BLaER1 treated with 17β-estradiol and CSF1 and Interleukin-3, amounts not matched to agents 10 nM and 100 nM (cell line): ENCODE measurements at regions not wholly inside any gene's neighbourhood (a gene's known extent, or its start where the extent isn't known, plus 50 kb on each side); places are given as distances from the start of the nearest gene placed in this dataset.

Experiments
- H3K27ac ChIP-seq, 11 experiments: shearing (Covaris generic); formaldehyde crosslinking; 2 replicates each; pipeline ENCODE4 v1.8.1; 2022
- H3K27me3 ChIP-seq, 11 experiments: shearing (Covaris generic); formaldehyde crosslinking; 2 replicates each; pipeline ENCODE4 v1.8.1; 2022
- H3K36me3 ChIP-seq, 11 experiments: shearing (Covaris generic); formaldehyde crosslinking; 2 replicates each; pipeline ENCODE4 v1.8.1; 2022
- H3K4me1 ChIP-seq, 10 experiments: shearing (Covaris generic); formaldehyde crosslinking; 2 replicates each; pipeline ENCODE4 v1.8.1; 2022
- H3K4me2 ChIP-seq, 11 experiments: shearing (Covaris generic); formaldehyde crosslinking; 2 replicates each; pipeline ENCODE4 v1.8.1; 2022
- H3K4me3 ChIP-seq, 10 experiments: shearing (Covaris generic); formaldehyde crosslinking; 2 replicates each; pipeline ENCODE4 v1.8.1; 2022
- H3K9ac ChIP-seq, 11 experiments: shearing (Covaris generic); formaldehyde crosslinking; 2 replicates each; pipeline ENCODE4 v1.8.1; 2022
- H3K9me3 ChIP-seq, 11 experiments: shearing (Covaris generic); formaldehyde crosslinking; replicated peaks in 1 of 11; 2 replicates each; pipeline ENCODE4 v1.8.1; 2022
- H4K20me1 ChIP-seq, 11 experiments: shearing (Covaris generic); formaldehyde crosslinking; 2 replicates each; pipeline ENCODE4 v1.8.1; 2022
- Cebpa-rat ChIP-seq, 11 experiments: shearing (Covaris generic); IDR thresholded peaks; 2 replicates each; pipeline ENCODE4 v1.8.1; 2022

DNA sequence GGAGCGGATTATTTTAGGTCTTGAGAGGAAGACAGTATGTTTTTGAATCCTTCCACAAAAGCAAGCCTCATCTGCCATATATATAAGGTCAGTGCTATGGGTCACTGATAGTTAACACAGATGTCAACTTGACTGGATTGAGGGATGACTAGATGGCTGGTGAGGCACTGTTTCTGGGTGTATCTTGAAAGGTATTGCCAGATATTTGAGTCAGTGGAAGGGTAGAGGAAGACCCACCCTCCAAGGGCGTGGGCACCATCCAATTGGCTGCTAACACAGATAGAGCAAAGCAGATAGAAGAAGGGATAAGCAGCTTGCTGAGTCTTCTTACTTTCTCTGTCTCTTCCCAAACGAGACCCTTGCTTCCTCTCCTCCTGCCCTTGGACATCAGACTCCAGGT, 185.0 kb upstream of the BTG1 start:
- no peak overlapping the region for H3K4me3 ChIP-seq
- H3K4me2 ChIP-seq, result no peak overlapping the region
- no peaks in the 10 kb centered on the region for H3K27me3 ChIP-seq
- no peak overlapping the region for H3K27ac ChIP-seq
- H3K36me3 ChIP-seq, result no peaks in the 10 kb centered on the region; a peak in 1 of 22 replicates
- no peak for TF ChIP-seq Cebpa-rat (IDR thresholded peaks at IDR 0.05)
- no peaks in the 10 kb centered on the region for H4K20me1 ChIP-seq
- H3K4me1 ChIP-seq, result peaks cover 0 to 17% (median 9%) of the 10 kb centered on the region in 10 experiments; a peak in 15 of 20 replicates
- H3K9me3 ChIP-seq, result peaks cover 6 to 15% (median 6%) of the 10 kb centered on the region in 11 experiments; a peak in 17 of 22 replicates
- no peak overlapping the region for H3K9ac ChIP-seq

DNA sequence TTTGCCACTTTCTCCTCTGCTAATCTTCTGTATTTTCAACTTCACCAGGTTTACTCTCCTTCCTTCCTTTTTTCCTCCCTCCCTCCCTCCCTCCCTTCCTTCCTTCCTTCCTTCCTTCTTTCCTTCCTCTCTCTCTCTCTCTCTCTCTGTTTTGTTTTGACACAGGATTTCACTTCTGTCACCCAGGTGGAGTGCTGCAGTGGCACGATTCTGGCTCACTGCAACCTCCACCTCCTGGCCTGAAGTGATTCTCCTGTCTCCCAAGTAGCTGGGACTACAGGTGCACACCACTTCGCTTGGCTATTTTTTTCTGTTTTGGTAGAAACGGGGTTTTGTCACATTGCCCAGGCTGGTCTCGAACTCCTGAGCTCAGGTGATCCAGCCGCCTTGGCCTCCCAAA, 181.2 kb upstream of the BTG1 start:
- H3K27ac ChIP-seq, result no peak overlapping the region
- peak overlapping the region in 2 of 11 experiments; percentile 16 to 21; a peak in 1 of 22 replicates for H3K4me2 ChIP-seq
- no peak overlapping the region for H3K4me3 ChIP-seq
- H3K4me1 ChIP-seq, result 0 out of 20 replicates have a peak, but pooled peaks cover 0 to 7% (median 0%) of the 10 kb centered on the region in 10 experiments
- no peaks in the 10 kb centered on the region for H3K27me3 ChIP-seq
- H3K9me3 ChIP-seq, result peaks cover 10 to 22% (median 14%) of the 10 kb centered on the region in 11 experiments; a peak in 19 of 22 replicates
- H4K20me1 ChIP-seq, result no peaks in the 10 kb centered on the region
- no peak for TF ChIP-seq Cebpa-rat (IDR thresholded peaks at IDR 0.05)
- no peaks in the 10 kb centered on the region; a peak in 1 of 22 replicates for H3K36me3 ChIP-seq
- H3K9ac ChIP-seq, result no peak overlapping the region

GRCh38 chr12:92324849-92325500, 179.3 kb upstream of the BTG1 start:
- peaks cover 14 to 32% (median 20%) of the 10 kb centered on the region in 11 experiments; a peak in 20 of 22 replicates for H3K9me3 ChIP-seq
- H3K4me2 ChIP-seq, result 0 out of 22 replicates have a peak overlapping the region, but pooled peaks of 1 of the 11 experiments have one; percentile 10
- no peaks in the 10 kb centered on the region for H4K20me1 ChIP-seq
- no peak overlapping the region for H3K4me3 ChIP-seq
- no peak overlapping the region for H3K9ac ChIP-seq
- H3K4me1 ChIP-seq, result 0 out of 20 replicates have a peak, but pooled peaks cover 0 to 7% (median 0%) of the 10 kb centered on the region in 10 experiments
- TF ChIP-seq Cebpa-rat (IDR thresholded peaks at IDR 0.05), result no peak
- no peak overlapping the region for H3K27ac ChIP-seq
- no peaks in the 10 kb centered on the region for H3K27me3 ChIP-seq
- H3K36me3 ChIP-seq, result no peaks in the 10 kb centered on the region; a peak in 1 of 22 replicates

DNA sequence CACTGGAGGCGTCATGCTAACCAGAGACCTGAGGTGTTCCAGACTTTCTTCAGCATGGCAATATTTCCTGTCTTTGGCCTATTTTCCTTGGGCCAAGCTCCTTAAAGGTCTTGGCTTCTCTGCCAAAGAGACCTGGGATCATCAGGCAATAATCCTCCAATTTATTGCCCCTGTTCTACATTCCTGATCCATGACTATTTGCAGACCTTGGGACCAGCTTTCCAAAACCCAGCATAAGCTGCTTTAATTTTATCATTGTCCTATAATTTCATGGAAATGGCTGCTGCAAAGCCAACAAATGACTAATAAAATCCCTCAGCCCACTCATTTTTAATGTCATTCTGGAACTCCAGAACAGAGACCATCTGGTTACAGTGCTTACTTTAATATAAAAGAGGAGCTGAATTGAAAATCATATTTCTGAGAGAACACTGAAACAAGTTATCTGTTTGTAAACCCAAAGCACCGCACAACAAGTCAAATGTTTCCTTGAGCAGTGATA, 166.9 kb upstream of the BTG1 start:
- TF ChIP-seq Cebpa-rat (IDR thresholded peaks at IDR 0.05), result no peak
- Histone ChIP-seq H3K4me1 (peaks cover 0 to 9% (median 0%) of the 10 kb centered on the region in 10 experiments; a peak in 2 of 20 replicates), H3K9ac (no peak overlapping the region), H3K36me3 (no peaks in the 10 kb centered on the region), H3K4me3 (no peak overlapping the region), H4K20me1 (no peaks in the 10 kb centered on the region), H3K27me3 (no peaks in the 10 kb centered on the region), H3K27ac (no peak overlapping the region), H3K4me2 (no peak overlapping the region), H3K9me3 (peaks cover 0 to 12% (median 5%) of the 10 kb centered on the region in 11 experiments; a peak in 8 of 22 replicates)

GRCh38 chr12:92304371-92305055, 158.9 kb upstream of the BTG1 start:
- no peak for TF ChIP-seq Cebpa-rat (IDR thresholded peaks at IDR 0.05)
- Histone ChIP-seq H3K4me2 (no peak overlapping the region), H3K4me1 (peaks cover 0 to 22% (median 0%) of the 10 kb centered on the region in 10 experiments; a peak in 5 of 20 replicates)

DNA sequence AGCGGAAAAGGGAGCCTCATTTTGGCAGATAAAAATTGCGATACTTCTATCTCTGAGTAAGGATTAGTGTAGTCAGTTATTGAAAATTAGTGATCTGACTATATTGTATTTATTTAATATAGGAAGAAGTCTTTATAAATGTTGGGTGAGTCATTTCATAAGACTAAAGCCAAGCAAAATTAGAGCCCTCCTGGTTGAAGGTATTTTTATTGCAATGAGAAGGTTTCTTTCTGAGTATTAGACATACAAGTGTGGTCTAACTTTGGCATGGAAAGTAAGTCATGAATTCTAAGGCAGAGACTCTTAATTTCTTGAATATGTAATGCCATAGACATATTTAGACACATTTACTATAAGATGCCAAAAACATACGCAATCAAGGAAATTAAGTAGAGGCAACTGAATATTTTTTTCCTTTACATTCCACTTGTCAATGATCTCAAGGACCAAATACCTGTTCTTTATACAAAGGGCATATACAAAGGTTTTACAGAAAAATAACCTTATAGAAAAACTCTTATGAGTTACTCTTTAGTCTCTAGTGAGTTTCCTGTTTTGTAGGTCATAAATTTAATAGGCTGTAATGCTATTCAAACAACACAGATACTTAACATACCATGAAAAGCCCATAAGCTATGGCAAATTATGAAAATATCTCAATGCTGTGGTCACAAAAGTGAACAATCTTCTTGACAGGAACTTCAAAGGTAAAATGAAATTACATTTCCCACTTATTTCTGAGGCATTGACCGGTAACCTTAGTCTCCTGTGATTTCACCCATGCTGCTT, 156.6 kb upstream of the BTG1 start:
- TF ChIP-seq Cebpa-rat (IDR thresholded peaks at IDR 0.05), result no peak
- Histone ChIP-seq H3K4me3 (no peak overlapping the region), H4K20me1 (no peaks in the 10 kb centered on the region), H3K4me1 (peaks cover 0 to 32% (median 8%) of the 10 kb centered on the region in 10 experiments; a peak in 12 of 20 replicates), H3K4me2 (no peak overlapping the region), H3K36me3 (no peaks in the 10 kb centered on the region), H3K27ac (no peak overlapping the region), H3K27me3 (no peaks in the 10 kb centered on the region), H3K9me3 (peaks cover 0 to 27% (median 6%) of the 10 kb centered on the region in 11 experiments; a peak in 12 of 22 replicates), H3K9ac (no peak overlapping the region)

More at GRCh38 chr12:92304371-92305055, 158.9 kb upstream of the BTG1 start:
- H3K9ac ChIP-seq, result no peak overlapping the region
- H3K4me3 ChIP-seq, result no peak overlapping the region
- H3K9me3 ChIP-seq, result peaks cover 0 to 15% (median 3%) of the 10 kb centered on the region in 11 experiments; a peak in 8 of 22 replicates
- H3K27ac ChIP-seq, result no peak overlapping the region
- no peaks in the 10 kb centered on the region for H4K20me1 ChIP-seq
- H3K27me3 ChIP-seq, result no peaks in the 10 kb centered on the region
- H3K36me3 ChIP-seq, result no peaks in the 10 kb centered on the region

DNA sequence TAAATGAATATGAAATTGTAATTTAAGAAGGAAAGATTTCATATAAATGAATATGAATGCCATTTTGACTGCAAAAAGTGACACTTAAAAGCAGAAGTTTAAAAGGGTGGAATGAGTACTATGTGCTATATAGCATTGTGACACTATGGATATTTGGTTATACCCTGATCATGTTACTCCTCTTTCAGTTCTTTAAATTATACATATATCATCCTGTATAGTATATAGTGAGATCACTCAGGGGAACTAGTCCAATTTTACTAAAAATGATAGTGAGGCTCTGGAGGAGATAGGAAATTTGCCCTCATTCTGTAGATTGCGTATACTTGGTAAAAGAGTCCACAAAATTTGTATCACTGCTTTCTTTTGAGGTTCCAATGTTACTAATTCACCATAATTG, 155.7 kb upstream of the BTG1 start:
- Histone ChIP-seq H3K9ac (no peak overlapping the region), H3K36me3 (no peaks in the 10 kb centered on the region), H4K20me1 (no peaks in the 10 kb centered on the region), H3K27me3 (no peaks in the 10 kb centered on the region), H3K9me3 (peaks cover 0 to 21% (median 5%) of the 10 kb centered on the region in 11 experiments; a peak in 12 of 22 replicates), H3K4me1 (peaks cover 0 to 35% (median 8%) of the 10 kb centered on the region in 10 experiments; a peak in 12 of 20 replicates), H3K4me2 (no peak overlapping the region), H3K4me3 (no peak overlapping the region), H3K27ac (no peak overlapping the region)
- TF ChIP-seq Cebpa-rat (IDR thresholded peaks at IDR 0.05), result no peak

GRCh38 chr12:92300777-92301176, 155.1 kb upstream of the BTG1 start:
- Histone ChIP-seq H3K9ac (no peak overlapping the region), H3K4me3 (no peak overlapping the region), H3K27me3 (no peaks in the 10 kb centered on the region), H3K27ac (peak overlapping the region in 2 of 11 experiments; percentile 16 to 46; a peak in 3 of 22 replicates), H3K4me2 (peak overlapping the region in 5 of 11 experiments; percentile 21 to 47 (median 23); a peak in 7 of 22 replicates), H3K4me1 (peaks cover 0 to 35% (median 8%) of the 10 kb centered on the region in 10 experiments; a peak in 12 of 20 replicates), H3K36me3 (no peaks in the 10 kb centered on the region), H4K20me1 (no peaks in the 10 kb centered on the region), H3K9me3 (peaks cover 0 to 19% (median 0%) of the 10 kb centered on the region in 11 experiments; a peak in 8 of 22 replicates)
- TF ChIP-seq Cebpa-rat (IDR thresholded peaks at IDR 0.05), result no peak
